ENCODE measurements at regions not wholly inside any gene's neighbourhood (a gene's known extent, or its start where the extent isn't known, plus 50 kb on each side); places are given as distances from the start of the nearest gene placed in this dataset.

DNA sequence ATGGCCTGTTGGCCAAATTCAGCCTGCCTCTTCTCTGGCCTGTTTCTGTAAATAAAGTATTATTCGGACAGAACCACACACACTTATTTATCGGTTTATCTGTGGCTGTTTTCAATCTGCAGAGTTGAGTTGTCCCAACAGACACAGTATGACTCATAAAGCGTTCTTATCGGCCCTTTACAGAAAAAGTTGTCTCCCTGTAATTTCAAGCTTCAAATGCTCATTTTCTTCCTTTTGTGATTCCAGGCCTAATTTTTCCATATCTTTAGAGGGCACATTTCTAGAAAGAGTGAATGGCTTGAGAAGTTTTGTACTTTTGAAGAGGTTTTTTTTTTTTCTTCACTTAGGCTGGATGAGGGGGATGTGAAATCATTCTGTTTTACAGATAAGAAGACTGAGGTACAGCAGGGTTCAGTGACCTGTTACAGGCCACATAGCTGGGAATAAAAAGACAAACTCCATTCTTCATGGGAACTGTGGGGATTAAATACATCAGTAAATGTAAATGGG is 440.9 kb downstream of the TSHZ3 start:
- Histone ChIP-seq H3K9ac (no peak overlapping the region), H3K27me3 (no peaks in the 10 kb centered on the region), H3K36me3 (no peaks in the 10 kb centered on the region), H3K4me1 (peaks cover 4% of the 10 kb centered on the region), H3K79me2 (ENCODE audit: low read depth) (no peaks in the 10 kb centered on the region), H3K9me3 (ENCODE audit: low read depth) (no peaks in the 10 kb centered on the region), H2AFZ (replicated peaks) (no peak overlapping the region), H4K20me1 (ENCODE audit: low read depth) (no peaks in the 10 kb centered on the region), H3F3A (ENCODE audit: low read depth) (no peaks in the 10 kb centered on the region), H3K4me3 (no peak overlapping the region), H3K27ac (no peak overlapping the region), H3K4me2 (no peak overlapping the region)
- no peak for DNase-seq (ENCODE audit: low spot score)
- Mint-ChIP-seq H3K36me3 (no peaks in the 10 kb centered on the region), H3K4me3 (no peak overlapping the region), H3K27ac (no peak overlapping the region), H3K9me3 (no peaks in the 10 kb centered on the region), H3K27me3 (ENCODE audit: insufficient read depth, low read depth) (peaks cover 5% of the 10 kb centered on the region), H3K4me1 (peaks cover 2% of the 10 kb centered on the region)
- TF ChIP-seq, protein P1, sequence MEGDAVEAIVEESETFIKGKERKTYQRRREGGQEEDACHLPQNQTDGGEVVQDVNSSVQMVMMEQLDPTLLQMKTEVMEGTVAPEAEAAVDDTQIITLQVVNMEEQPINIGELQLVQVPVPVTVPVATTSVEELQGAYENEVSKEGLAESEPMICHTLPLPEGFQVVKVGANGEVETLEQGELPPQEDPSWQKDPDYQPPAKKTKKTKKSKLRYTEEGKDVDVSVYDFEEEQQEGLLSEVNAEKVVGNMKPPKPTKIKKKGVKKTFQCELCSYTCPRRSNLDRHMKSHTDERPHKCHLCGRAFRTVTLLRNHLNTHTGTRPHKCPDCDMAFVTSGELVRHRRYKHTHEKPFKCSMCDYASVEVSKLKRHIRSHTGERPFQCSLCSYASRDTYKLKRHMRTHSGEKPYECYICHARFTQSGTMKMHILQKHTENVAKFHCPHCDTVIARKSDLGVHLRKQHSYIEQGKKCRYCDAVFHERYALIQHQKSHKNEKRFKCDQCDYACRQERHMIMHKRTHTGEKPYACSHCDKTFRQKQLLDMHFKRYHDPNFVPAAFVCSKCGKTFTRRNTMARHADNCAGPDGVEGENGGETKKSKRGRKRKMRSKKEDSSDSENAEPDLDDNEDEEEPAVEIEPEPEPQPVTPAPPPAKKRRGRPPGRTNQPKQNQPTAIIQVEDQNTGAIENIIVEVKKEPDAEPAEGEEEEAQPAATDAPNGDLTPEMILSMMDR (IDR thresholded peaks at IDR 0.05) = no peak
- no peak for TF ChIP-seq EZH2phosphoT487 (IDR thresholded peaks at IDR 0.05)
- no peak for TF ChIP-seq EZH2 (IDR thresholded peaks at IDR 0.05)

DNA sequence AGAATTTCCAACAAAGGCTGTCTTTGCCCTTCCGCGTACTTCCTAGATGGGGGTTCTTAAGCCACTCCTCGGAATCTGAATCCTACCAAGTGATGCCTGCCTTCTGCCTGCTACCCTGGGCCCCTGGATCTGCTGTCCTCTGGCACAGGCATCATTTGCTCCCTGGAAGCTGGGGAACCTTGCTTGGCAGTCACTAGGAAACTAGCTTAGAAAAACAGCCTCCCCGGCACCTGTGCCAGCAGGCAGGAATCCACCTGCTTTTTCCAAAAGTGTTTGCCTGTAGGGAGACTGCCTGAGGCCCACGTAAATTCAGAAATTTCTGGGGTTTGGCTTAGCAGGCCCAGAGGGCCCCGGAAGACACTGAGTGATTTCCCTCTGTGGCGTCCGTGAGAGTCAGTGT is 442.4 kb downstream of the TSHZ3 start:
- Histone ChIP-seq H3K4me1 (peaks cover 4% of the 10 kb centered on the region), H2AFZ (replicated peaks) (no peak overlapping the region), H3K9ac (no peak overlapping the region), H3F3A (ENCODE audit: low read depth) (no peaks in the 10 kb centered on the region), H3K27ac (no peak overlapping the region), H3K79me2 (ENCODE audit: low read depth) (no peaks in the 10 kb centered on the region), H4K20me1 (ENCODE audit: low read depth) (no peaks in the 10 kb centered on the region), H3K4me2 (no peak overlapping the region), H3K27me3 (no peaks in the 10 kb centered on the region), H3K36me3 (no peaks in the 10 kb centered on the region), H3K4me3 (no peak overlapping the region), H3K9me3 (ENCODE audit: low read depth) (no peaks in the 10 kb centered on the region)
- H3K4me3 Mint-ChIP-seq = no peak overlapping the region
- no peaks in the 10 kb centered on the region for H3K36me3 Mint-ChIP-seq
- TF ChIP-seq EZH2 (IDR thresholded peaks at IDR 0.05) (no peak), EZH2phosphoT487 (IDR thresholded peaks at IDR 0.05) (no peak)
- TF ChIP-seq, protein P1 (IDR thresholded peaks at IDR 0.05) = no peak
- H3K9me3 Mint-ChIP-seq = no peaks in the 10 kb centered on the region
- H3K27me3 Mint-ChIP-seq (ENCODE audit: insufficient read depth, low read depth) = peaks cover 5% of the 10 kb centered on the region
- no peak overlapping the region for H3K27ac Mint-ChIP-seq
- H3K4me1 Mint-ChIP-seq = peaks cover 2% of the 10 kb centered on the region
- DNase-seq (ENCODE audit: low spot score) = no peak

DNA sequence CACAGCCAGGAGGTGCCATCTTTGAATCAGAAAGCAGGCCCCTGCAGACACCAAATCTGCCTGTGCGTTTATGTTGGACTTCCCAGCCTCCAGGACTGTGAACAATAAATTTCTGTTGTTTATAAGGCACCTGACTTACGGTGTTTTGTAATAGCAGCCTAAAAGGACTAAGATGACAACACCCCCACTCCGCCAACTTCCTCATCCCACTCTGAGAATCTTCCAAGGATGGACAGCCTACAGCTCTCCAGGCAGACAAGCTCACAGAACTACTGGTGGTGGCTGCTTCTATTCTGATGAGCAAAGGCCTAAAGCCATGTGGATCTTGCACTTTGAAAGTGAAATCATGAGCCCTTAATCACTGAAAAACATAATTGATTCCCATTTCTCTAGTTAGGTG is 449.2 kb downstream of the TSHZ3 start:
- H3K36me3 Mint-ChIP-seq = no peaks in the 10 kb centered on the region
- Histone ChIP-seq H3K27me3 (no peaks in the 10 kb centered on the region), H4K20me1 (ENCODE audit: low read depth) (no peaks in the 10 kb centered on the region), H3K79me2 (ENCODE audit: low read depth) (no peaks in the 10 kb centered on the region), H3K4me2 (no peak overlapping the region), H3K9me3 (ENCODE audit: low read depth) (no peaks in the 10 kb centered on the region), H3K4me1 (peaks cover 7% of the 10 kb centered on the region), H3K4me3 (no peak overlapping the region), H3F3A (ENCODE audit: low read depth) (no peaks in the 10 kb centered on the region), H3K9ac (no peak overlapping the region), H2AFZ (replicated peaks) (no peak overlapping the region), H3K36me3 (no peaks in the 10 kb centered on the region), H3K27ac (no peak overlapping the region)
- H3K9me3 Mint-ChIP-seq = no peaks in the 10 kb centered on the region
- H3K4me3 Mint-ChIP-seq = no peak overlapping the region
- no peak for DNase-seq (ENCODE audit: low spot score)
- no peaks in the 10 kb centered on the region for H3K27me3 Mint-ChIP-seq (ENCODE audit: insufficient read depth, low read depth)
- TF ChIP-seq EZH2phosphoT487 (IDR thresholded peaks at IDR 0.05) (no peak), EZH2 (IDR thresholded peaks at IDR 0.05) (no peak)
- TF ChIP-seq, protein P1 (IDR thresholded peaks at IDR 0.05) = no peak
- H3K27ac Mint-ChIP-seq = no peak overlapping the region
- H3K4me1 Mint-ChIP-seq = peaks cover 10% of the 10 kb centered on the region

All from neural progenitor cell (in vitro differentiated cells).